RWPE2 (cell line): ENCODE measurements at regions not wholly inside any gene's neighbourhood (a gene's known extent, or its start where the extent isn't known, plus 50 kb on each side); places are given as distances from the start of the nearest gene placed in this dataset.

Source experiments
- ATAC-seq: fragments of 200-7000 bp; cut with Tn5 transposase; 3 replicates; pipeline ENCODE4 v1.9.1; 2021; ENCODE audit warnings: low read depth
- DNase-seq: peaks from one replicate; pipeline ENCODE4 v3.0.0-alpha.2; 2020; ENCODE audit warnings: low spot score
- H3K27ac ChIP-seq: fragments of 450-650 bp; 2 replicates; pipeline ENCODE4 v1.5.1; 2017; ENCODE audit warnings: mild to moderate bottlenecking; ENCODE audit not compliant: poor library complexity, severe bottlenecking
- H3K27me3 ChIP-seq: fragments of 250-450 bp; sonication (Bioruptor Pico); 2 replicates; pipeline ENCODE4 v1.5.1; 2021; ENCODE audit warnings: mild to moderate bottlenecking, moderate library complexity; ENCODE audit not compliant: insufficient read depth, poor library complexity, severe bottlenecking
- H3K36me3 ChIP-seq: fragments of 250-450 bp; sonication (Bioruptor Pico); 2 replicates; pipeline ENCODE4 v1.5.1; 2020; ENCODE audit warnings: low read depth, mild to moderate bottlenecking, moderate library complexity
- H3K4me1 ChIP-seq: fragments of 250-450 bp; sonication (Bioruptor Pico); 2 replicates; pipeline ENCODE4 v1.5.1; 2021; ENCODE audit warnings: mild to moderate bottlenecking, moderate library complexity; ENCODE audit not compliant: insufficient read depth, poor library complexity, severe bottlenecking
- H3K4me3 ChIP-seq: fragments of 250-450 bp; sonication (Bioruptor Pico); 2 replicates; pipeline ENCODE4 v1.5.1; 2021; ENCODE audit warnings: mild to moderate bottlenecking, moderate library complexity; ENCODE audit not compliant: severe bottlenecking
- H3K9me3 ChIP-seq: fragments of 250-450 bp; sonication (Bioruptor Pico); 2 replicates; pipeline ENCODE4 v1.5.1; 2021; ENCODE audit warnings: mild to moderate bottlenecking, moderate library complexity; ENCODE audit not compliant: severe bottlenecking
- TF ChIP-seq, protein P1 (sequence below): fragments of 450-650 bp; IDR thresholded peaks from one replicate; pipeline ENCODE4 v1.5.1; 2017; ENCODE audit warnings: mild to moderate bottlenecking, moderate library complexity; ENCODE audit not compliant: poor library complexity, severe bottlenecking

DNA sequence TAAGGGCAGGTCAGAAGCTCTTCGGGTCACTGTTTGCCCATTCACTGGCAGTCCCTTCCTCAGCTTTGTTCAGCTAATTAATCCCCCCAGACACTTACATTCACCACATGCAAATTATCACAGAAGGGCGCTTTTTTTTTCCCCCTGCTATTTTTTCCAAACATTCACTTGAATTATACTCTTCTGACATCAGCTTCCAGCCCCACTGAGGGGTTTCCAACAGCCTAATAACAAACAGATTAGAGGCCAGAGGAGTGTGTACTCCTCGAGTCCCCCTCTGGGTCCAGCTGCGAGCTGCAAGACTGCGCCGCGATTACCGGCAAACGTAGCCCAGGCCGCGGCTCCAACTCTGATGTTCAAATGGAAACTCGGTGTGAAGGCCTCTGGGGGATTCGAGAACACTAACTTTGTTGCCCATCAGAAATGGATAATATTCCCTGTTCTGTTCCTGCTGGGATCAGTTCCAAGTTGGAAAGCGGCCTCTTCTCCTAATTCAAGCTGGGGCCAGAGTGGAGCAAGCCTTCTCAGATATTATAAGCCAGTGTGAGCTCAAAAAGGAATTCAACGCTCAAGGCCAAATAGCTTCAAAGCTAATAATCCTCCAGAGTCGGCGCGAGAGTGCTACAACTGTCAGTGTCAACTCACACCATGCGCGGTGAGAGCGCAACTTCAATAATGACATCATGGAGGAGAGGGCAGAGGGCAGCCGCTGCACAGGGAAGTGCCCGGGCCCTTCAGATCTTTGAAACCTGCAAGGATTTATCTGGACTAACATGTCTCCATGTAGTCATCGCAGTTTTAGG is 560.8 kb downstream of the BNC2 start:
- H3K36me3 ChIP-seq, result no peaks in the 10 kb centered on the region
- TF ChIP-seq, protein P1, sequence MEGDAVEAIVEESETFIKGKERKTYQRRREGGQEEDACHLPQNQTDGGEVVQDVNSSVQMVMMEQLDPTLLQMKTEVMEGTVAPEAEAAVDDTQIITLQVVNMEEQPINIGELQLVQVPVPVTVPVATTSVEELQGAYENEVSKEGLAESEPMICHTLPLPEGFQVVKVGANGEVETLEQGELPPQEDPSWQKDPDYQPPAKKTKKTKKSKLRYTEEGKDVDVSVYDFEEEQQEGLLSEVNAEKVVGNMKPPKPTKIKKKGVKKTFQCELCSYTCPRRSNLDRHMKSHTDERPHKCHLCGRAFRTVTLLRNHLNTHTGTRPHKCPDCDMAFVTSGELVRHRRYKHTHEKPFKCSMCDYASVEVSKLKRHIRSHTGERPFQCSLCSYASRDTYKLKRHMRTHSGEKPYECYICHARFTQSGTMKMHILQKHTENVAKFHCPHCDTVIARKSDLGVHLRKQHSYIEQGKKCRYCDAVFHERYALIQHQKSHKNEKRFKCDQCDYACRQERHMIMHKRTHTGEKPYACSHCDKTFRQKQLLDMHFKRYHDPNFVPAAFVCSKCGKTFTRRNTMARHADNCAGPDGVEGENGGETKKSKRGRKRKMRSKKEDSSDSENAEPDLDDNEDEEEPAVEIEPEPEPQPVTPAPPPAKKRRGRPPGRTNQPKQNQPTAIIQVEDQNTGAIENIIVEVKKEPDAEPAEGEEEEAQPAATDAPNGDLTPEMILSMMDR, result no peak
- H3K4me3 ChIP-seq, result no peak overlapping the region
- H3K27me3 ChIP-seq, result no peaks in the 10 kb centered on the region
- no peak for ATAC-seq
- no peak overlapping the region for H3K27ac ChIP-seq
- no peak for DNase-seq
- no peaks in the 10 kb centered on the region for H3K4me1 ChIP-seq
- no peaks in the 10 kb centered on the region for H3K9me3 ChIP-seq

- TF ChIP-seq, protein P1, result no peak
- Histone ChIP-seq H3K27me3 (no peaks in the 10 kb centered on the region), H3K36me3 (no peaks in the 10 kb centered on the region), H3K9me3 (no peaks in the 10 kb centered on the region), H3K4me1 (no peaks in the 10 kb centered on the region), H3K27ac (no peak overlapping the region), H3K4me3 (no peak overlapping the region)
- no peak for DNase-seq
- ATAC-seq, result no peak
Measured at GRCh38 chr9:16310278-16311110, 560.0 kb downstream of the BNC2 start.

DNA sequence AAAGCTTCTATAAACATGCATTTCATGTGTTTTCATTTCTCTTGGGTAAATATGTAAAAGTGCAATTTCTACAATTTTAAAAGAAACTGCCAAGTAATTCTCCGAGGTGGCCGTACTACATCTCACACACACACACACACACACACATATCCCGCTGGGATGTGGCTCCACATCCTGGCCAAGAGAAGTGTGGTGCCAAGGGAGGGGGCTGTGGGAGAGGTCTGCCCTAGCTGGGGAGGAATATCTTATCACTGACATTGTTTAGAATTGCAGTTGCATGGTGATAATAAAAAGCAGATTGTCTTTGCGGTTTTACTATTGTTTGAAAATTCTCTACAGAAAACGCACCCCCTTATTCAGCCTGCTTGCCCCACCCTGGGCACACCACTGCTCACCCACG is 558.4 kb downstream of the BNC2 start:
- TF ChIP-seq, protein P1, result no peak
- no peak for ATAC-seq
- no peaks in the 10 kb centered on the region for H3K4me1 ChIP-seq
- H3K4me3 ChIP-seq, result no peak overlapping the region
- no peaks in the 10 kb centered on the region for H3K36me3 ChIP-seq
- DNase-seq, result no peak
- no peaks in the 10 kb centered on the region for H3K9me3 ChIP-seq
- H3K27me3 ChIP-seq, result no peaks in the 10 kb centered on the region
- H3K27ac ChIP-seq, result no peak overlapping the region

GRCh38 chr9:16312962-16313546 is 557.4 kb downstream of the BNC2 start:
- Histone ChIP-seq H3K4me3 (no peak overlapping the region), H3K27ac (no peak overlapping the region), H3K27me3 (no peaks in the 10 kb centered on the region), H3K36me3 (no peaks in the 10 kb centered on the region), H3K9me3 (no peaks in the 10 kb centered on the region), H3K4me1 (no peaks in the 10 kb centered on the region)
- TF ChIP-seq, protein P1, result no peak
- DNase-seq, result no peak
- no peak for ATAC-seq
